Astrocyte (in vitro differentiated cells and primary cell): ENCODE measurements at regions not wholly inside any gene's neighbourhood (a gene's known extent, or its start where the extent isn't known, plus 50 kb on each side); places are given as distances from the start of the nearest gene placed in this dataset.

Source experiments
- DNase-seq: peaks from one replicate; pipeline ENCODE4 v3.0.0-alpha.2; 2010; ENCODE audit warnings: low read depth
- FAIRE-seq: peaks from 2 replicates; lab custom pipeline; 2011; peaks lifted over from hg19 to GRCh38; lab: Jason Lieb, UNC
- H2AFZ ChIP-seq: 2 replicates; pipeline ENCODE4 v1.6.0; 2012; ENCODE audit warnings: low read depth, low read length, inconsistent platforms
- H3K27ac ChIP-seq: 2 replicates; pipeline ENCODE4 v1.5.1; 2011; ENCODE audit warnings: low read depth, low read length, inconsistent platforms
- H3K27me3 ChIP-seq: 2 replicates; pipeline ENCODE4 v1.6.0; 2011; ENCODE audit warnings: low read length, inconsistent platforms; ENCODE audit not compliant: insufficient read depth
- H3K36me3 ChIP-seq: 2 replicates; pipeline ENCODE4 v1.5.1; 2011; ENCODE audit warnings: low read length, inconsistent platforms; ENCODE audit not compliant: insufficient read depth
- H3K4me1 ChIP-seq: 2 replicates; pipeline ENCODE4 v1.5.1; 2011; ENCODE audit warnings: low read length, inconsistent platforms; ENCODE audit not compliant: insufficient read depth
- H3K4me2 ChIP-seq: 2 replicates; pipeline ENCODE4 v1.6.0; 2012; ENCODE audit warnings: low read length, inconsistent platforms
- H3K4me3 ChIP-seq: 2 replicates; pipeline ENCODE4 v1.5.1; 2011; ENCODE audit warnings: low read depth, mild to moderate bottlenecking, low read length, inconsistent platforms; ENCODE audit not compliant: insufficient read depth
- H3K79me2 ChIP-seq: 2 replicates; pipeline ENCODE4 v1.6.0; 2012; ENCODE audit warnings: mild to moderate bottlenecking, low read length, inconsistent platforms; ENCODE audit not compliant: insufficient read depth
- H3K9ac ChIP-seq: 2 replicates; pipeline ENCODE4 v1.6.0; 2012; ENCODE audit warnings: mild to moderate bottlenecking, low read length, inconsistent platforms
- H3K9me3 ChIP-seq: 2 replicates; pipeline ENCODE4 v1.5.1; 2012; ENCODE audit warnings: low read depth, mild to moderate bottlenecking, low read length, inconsistent platforms; ENCODE audit not compliant: insufficient read depth
- H4K20me1 ChIP-seq: 2 replicates; pipeline ENCODE4 v1.6.0; 2012; ENCODE audit warnings: low read length, inconsistent platforms; ENCODE audit not compliant: insufficient read depth
- H3K27ac Mint-ChIP-seq: one replicate; pipeline ENCODE4 v1.8.0; 2021; ENCODE audit warnings: mild to moderate bottlenecking, mixed read lengths; ENCODE audit not compliant: unreplicated experiment
- H3K27me3 Mint-ChIP-seq: one replicate; pipeline ENCODE4 v1.8.0; 2021; ENCODE audit warnings: low read depth, mixed read lengths; ENCODE audit not compliant: unreplicated experiment
- H3K36me3 Mint-ChIP-seq: one replicate; pipeline ENCODE4 v1.8.0; 2021; ENCODE audit warnings: low read depth, mixed read lengths; ENCODE audit not compliant: unreplicated experiment
- H3K4me1 Mint-ChIP-seq: one replicate; pipeline ENCODE4 v1.8.0; 2021; ENCODE audit warnings: low read depth, mixed read lengths; ENCODE audit not compliant: unreplicated experiment
- H3K4me3 Mint-ChIP-seq: one replicate; pipeline ENCODE4 v1.8.0; 2021; ENCODE audit warnings: mild to moderate bottlenecking, moderate library complexity, mixed read lengths; ENCODE audit not compliant: unreplicated experiment
- H3K9me3 Mint-ChIP-seq: one replicate; pipeline ENCODE4 v1.8.0; 2021; ENCODE audit warnings: mild to moderate bottlenecking, mixed read lengths; ENCODE audit not compliant: unreplicated experiment
- EZH2 ChIP-seq: IDR thresholded peaks from 2 replicates; pipeline ENCODE4 v1.6.1; 2012; ENCODE audit warnings: mild to moderate bottlenecking, low read length, inconsistent platforms; ENCODE audit not compliant: insufficient read depth
- TF ChIP-seq, protein P1 (sequence below): IDR thresholded peaks from 2 replicates; pipeline ENCODE4 v1.5.1; 2011; ENCODE audit warnings: low read depth, mild to moderate bottlenecking, inconsistent platforms, low read length, moderate library complexity; ENCODE audit not compliant: insufficient read depth

DNA sequence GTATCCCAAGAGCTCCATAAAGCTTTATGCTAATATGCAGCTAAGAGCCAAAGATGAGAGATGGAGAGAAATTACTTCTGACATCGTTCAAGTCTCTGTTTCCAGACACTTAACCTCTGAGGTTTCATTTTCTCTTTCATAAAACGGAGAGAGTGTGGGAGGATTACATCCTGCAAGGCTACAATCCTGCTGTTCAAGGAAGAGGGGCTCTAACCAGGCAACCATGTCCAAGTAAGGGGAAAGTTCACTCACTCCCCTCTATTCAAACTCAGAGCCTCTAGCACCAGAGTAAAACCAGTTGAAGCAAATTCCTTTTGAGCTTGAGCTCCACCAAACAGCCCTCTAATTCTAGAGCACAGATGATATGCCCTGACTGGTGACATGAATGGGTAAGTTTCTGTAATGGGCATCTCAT lies 397.4 kb downstream of the NPIPA8 start:
- H3K27ac ChIP-seq = no peak overlapping the region
- Mint-ChIP-seq H3K36me3 (peaks cover 2% of the 10 kb centered on the region), H3K9me3 (peaks cover 12% of the 10 kb centered on the region), H3K4me3 (no peak overlapping the region), H3K4me1 (no peaks in the 10 kb centered on the region), H3K27me3 (peaks cover 3% of the 10 kb centered on the region), H3K27ac (no peak overlapping the region)
- no peak for FAIRE-seq
- H3K4me2 ChIP-seq = no peak overlapping the region
- H4K20me1 ChIP-seq = no peaks in the 10 kb centered on the region
- no peak for DNase-seq
- no peak overlapping the region for H3K9ac ChIP-seq
- no peaks in the 10 kb centered on the region for H3K27me3 ChIP-seq
- no peaks in the 10 kb centered on the region for H3K79me2 ChIP-seq
- no peaks in the 10 kb centered on the region for H3K4me1 ChIP-seq
- no peak overlapping the region for H3K4me3 ChIP-seq
- TF ChIP-seq, protein P1, sequence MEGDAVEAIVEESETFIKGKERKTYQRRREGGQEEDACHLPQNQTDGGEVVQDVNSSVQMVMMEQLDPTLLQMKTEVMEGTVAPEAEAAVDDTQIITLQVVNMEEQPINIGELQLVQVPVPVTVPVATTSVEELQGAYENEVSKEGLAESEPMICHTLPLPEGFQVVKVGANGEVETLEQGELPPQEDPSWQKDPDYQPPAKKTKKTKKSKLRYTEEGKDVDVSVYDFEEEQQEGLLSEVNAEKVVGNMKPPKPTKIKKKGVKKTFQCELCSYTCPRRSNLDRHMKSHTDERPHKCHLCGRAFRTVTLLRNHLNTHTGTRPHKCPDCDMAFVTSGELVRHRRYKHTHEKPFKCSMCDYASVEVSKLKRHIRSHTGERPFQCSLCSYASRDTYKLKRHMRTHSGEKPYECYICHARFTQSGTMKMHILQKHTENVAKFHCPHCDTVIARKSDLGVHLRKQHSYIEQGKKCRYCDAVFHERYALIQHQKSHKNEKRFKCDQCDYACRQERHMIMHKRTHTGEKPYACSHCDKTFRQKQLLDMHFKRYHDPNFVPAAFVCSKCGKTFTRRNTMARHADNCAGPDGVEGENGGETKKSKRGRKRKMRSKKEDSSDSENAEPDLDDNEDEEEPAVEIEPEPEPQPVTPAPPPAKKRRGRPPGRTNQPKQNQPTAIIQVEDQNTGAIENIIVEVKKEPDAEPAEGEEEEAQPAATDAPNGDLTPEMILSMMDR = no peak
- no peak for TF ChIP-seq EZH2
- H2AFZ ChIP-seq = no peak overlapping the region
- H3K9me3 ChIP-seq = no peaks in the 10 kb centered on the region
- no peaks in the 10 kb centered on the region for H3K36me3 ChIP-seq

DNA sequence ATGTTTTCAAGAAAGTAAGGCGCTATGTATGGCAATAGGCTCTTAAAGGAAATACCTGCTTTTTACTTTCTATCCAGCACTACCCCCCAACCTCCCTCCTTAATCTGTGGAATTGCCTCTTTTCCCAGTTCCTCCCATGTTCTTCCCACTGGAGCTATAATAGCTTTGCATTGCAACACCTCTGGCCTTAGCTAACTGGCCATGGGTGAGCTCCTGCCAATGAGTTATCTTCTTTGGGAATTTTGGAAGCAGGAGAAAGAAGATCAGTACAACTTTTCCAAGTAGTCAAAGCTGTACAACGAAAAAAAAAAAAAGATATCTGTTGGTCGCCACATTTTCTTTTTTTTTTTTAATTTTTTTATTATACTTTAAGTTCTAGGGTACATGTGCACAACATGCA lies 398.0 kb downstream of the NPIPA8 start:
- no peak for FAIRE-seq

DNA sequence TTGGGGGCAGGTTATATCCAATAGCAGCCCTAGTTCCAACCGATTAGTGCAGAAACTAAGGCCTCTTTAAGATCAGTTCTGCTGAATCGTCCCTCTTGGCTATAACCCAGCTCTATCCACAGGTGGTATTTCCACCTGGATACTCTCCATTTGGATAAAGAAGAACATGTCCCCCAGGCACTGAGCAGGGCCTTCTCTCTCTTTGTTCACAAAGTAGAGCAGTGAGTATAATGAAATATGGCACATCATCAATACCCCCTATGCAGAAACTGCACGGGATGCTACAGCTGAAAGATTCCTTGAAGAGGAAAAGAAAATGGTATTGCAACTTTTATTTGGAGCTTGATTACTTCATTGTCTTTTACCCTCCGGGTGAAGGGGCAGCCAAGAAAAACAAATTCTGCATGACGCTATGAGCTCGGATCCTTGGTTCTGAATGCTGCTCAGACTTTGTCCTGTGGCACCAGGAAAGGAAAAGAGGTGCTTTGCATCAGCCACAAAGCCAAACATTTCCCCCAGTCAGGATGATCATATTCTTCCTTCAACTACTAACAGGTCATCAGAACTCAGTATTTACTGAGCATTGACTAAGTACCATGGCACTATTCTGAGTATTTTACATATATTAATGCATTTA lies 399.7 kb downstream of the NPIPA8 start:
- Histone ChIP-seq H4K20me1 (no peaks in the 10 kb centered on the region), H3K9me3 (no peaks in the 10 kb centered on the region), H3K4me2 (no peak overlapping the region), H3K36me3 (no peaks in the 10 kb centered on the region), H3K27ac (no peak overlapping the region), H3K27me3 (no peaks in the 10 kb centered on the region), H2AFZ (no peak overlapping the region), H3K9ac (no peak overlapping the region), H3K4me3 (no peak overlapping the region), H3K79me2 (no peaks in the 10 kb centered on the region), H3K4me1 (no peaks in the 10 kb centered on the region)
- DNase-seq (no peak), FAIRE-seq (no peak)
- H3K27ac Mint-ChIP-seq = no peak overlapping the region
- H3K36me3 Mint-ChIP-seq = no peaks in the 10 kb centered on the region
- no peak overlapping the region for H3K4me3 Mint-ChIP-seq
- H3K4me1 Mint-ChIP-seq = no peaks in the 10 kb centered on the region
- peaks cover 2% of the 10 kb centered on the region for H3K9me3 Mint-ChIP-seq
- TF ChIP-seq, protein P1 = no peak
- TF ChIP-seq EZH2 = no peak
- H3K27me3 Mint-ChIP-seq = peaks cover 3% of the 10 kb centered on the region

More for the DNA sequence above, 398.0 kb downstream of the NPIPA8 start:
- no peak overlapping the region for H3K27ac ChIP-seq
- no peak for DNase-seq
- H3K4me1 ChIP-seq = no peaks in the 10 kb centered on the region
- H3K36me3 Mint-ChIP-seq = peaks cover 2% of the 10 kb centered on the region
- H3K27me3 Mint-ChIP-seq = peaks cover 3% of the 10 kb centered on the region
- no peaks in the 10 kb centered on the region for H3K9me3 ChIP-seq
- no peaks in the 10 kb centered on the region for H3K36me3 ChIP-seq
- H3K27ac Mint-ChIP-seq = no peak overlapping the region
- H3K79me2 ChIP-seq = no peaks in the 10 kb centered on the region
- no peak overlapping the region for H2AFZ ChIP-seq
- peaks cover 12% of the 10 kb centered on the region for H3K9me3 Mint-ChIP-seq
- no peak overlapping the region for H3K4me3 ChIP-seq
- TF ChIP-seq, protein P1 = no peak
- no peak for TF ChIP-seq EZH2
- H3K9ac ChIP-seq = no peak overlapping the region
- H3K4me1 Mint-ChIP-seq = no peaks in the 10 kb centered on the region
- H4K20me1 ChIP-seq = no peaks in the 10 kb centered on the region
- H3K27me3 ChIP-seq = no peaks in the 10 kb centered on the region
- H3K4me2 ChIP-seq = no peak overlapping the region
- no peak overlapping the region for H3K4me3 Mint-ChIP-seq
